ENCODE measurements at regions not wholly inside any gene's neighbourhood (a gene's known extent, or its start where the extent isn't known, plus 50 kb on each side); places are given as distances from the start of the nearest gene placed in this dataset.
"Not testable (repeated sequence)": the region's sequence is repeated elsewhere in the genome, so short reads cannot be mapped to it uniquely, and the experiment has no call there.

DNA sequence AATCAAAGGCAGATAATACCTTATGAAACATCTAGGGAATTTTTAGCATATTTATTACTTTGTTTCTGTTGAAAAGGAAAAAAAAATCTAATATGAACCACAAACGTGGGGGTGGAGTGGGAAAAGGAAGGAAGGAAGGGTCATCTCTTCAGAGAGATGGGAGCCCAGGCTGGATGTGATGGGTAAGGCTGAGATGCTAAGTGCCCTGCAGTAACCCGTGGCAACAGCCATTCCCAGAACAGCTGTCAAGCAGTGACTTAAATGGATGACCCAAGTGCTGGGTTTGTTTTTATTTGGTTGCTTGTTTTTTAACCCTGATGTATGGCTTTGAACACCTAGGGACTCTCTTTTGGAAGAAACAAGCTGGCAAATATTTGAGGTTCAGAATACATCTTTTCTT, 50.7 kb upstream of the KLF7 start:
- DNase-seq: no peak

DNA sequence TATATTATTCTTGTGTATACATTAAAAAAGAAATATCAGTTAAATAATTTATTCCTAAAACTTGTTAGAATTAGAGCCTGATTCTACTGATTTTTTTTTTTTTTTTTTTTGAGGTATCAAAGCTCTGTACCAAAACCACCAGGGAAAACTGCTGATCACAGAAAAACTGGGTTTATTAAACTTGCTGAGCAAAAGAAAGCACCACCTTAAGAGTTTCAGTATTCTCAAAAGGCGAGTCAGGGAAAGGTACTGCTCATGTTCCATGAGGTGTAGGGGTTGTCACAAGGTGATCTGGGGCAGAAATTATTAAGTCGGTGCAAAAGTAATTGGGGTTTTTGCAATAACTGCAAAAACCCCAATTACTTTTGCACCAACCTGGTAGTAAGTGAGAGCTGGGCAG, 51.7 kb upstream of the KLF7 start:
- no peak for DNase-seq

DNA sequence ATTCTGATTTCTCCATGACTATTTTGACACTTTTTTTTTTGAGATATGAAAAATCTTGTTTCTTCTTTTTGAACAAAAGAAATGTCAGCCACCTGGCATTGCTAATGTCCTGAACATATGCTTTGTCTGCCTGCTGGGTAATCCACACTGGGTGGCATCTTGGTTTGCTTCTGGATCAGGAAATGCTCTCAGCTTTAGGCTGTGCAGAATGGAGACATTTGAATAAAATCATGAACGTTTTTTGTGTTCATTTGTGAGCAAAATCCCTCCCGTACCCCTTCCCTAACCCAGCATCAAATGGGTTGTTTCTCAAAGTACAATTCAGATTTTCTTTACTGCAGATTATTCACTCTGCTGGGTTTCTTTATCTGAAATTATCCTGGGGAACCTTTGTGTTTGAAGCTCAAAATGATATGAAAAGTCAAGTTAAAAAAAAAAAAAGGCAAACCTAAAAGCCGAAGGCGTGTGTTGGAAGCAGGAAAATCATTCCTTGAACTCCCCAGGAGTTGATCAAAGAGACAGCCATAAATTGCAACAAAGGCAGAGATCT, 53.4 kb upstream of the KLF7 start:
- DNase-seq: no peak

DNA sequence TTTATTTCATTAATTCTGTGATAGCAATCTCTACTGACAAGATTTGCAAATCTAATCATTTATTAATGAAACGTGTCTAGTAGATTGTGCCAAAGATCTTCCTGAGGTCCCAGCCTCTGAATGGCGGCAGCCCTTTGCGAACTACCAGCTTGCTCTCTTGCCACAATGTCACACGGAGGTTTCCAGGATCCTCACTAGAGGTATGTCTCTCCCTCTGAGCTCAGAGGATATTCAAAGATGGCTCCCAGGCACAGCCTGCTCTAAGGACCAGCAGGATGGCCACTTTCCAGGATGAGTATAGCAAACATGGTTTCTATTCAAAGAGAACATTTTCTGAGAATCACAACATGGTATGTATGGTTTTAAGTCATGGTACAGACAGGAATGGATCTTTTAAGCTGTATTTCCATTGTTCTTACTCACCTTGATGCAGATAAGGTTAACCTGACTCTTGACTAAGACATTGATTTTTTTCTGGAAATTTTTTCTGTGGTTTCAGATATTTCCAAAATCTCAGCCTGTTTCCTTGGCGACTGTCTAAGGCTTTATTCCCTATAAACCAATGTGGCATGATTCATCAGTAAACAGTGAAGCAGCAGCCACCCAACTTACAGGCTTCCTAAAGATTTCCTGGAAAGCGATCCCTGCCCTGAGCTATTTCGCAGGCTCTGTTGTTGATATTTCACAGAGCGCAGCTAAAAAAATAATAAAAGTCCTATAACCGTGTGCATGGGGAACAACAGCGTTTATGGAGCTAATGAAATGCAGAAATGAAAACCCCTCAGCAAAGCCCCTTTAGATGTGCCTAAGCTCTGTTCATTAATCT, 54.1 kb upstream of the KLF7 start:
- DNase-seq: no peak

DNA sequence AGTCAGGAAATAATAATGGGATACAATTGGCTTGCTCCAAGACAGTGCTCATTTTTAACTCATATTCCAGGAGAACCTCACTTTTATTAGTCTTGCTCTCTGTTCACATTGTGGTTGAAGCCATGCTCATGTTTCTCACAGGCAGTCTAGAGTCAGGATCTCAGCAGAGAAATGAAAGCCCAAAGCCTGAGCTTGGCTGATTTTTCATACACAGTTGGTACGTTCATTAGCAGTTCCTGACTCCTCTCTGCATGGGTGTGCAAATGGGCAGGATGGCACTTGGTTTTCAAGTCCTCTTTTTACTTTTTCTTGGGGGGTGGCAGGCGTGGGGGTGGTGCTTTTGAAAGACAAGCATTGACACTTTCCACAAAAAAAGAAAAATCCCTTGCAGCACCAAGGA, 56.0 kb upstream of the KLF7 start:
- DNase-seq: no peak

DNA sequence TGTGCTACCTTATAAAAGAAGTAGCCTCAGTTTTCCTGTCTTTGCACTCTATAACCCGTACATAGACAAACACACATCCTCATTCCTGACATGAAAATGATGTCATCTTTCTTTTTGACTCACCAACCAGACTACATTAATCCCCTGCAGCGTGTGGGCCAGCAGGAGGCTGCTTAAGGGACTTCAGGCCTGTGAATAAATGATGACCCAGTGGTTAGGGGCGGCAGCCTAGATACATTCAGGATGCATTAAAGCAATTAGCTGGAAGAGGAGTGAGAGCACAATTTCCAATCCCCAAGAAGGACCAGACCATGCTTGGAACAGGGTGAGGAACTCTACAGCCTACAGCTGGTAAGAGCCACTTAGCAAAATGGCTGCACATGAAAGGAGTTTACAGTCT, 57.3 kb upstream of the KLF7 start:
- no peak for DNase-seq

DNA sequence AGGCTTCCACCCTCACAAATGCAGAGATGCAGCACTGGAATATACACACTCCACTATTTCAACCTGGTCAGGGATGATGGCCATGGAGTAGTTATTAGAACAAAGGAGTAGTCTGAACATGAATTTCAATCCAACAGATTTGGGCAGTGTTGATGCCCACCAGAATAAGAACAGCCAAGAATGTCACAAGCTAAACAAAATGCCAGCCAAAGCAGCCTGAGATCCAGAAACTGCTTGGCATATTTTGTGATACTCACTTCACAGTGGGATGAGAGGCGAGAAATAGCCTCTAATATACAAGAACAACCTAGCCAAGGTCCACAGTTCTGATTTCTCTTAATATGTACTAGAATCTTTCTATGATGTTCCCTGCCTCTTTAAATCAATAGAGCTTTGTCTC, 58.6 kb upstream of the KLF7 start:
- DNase-seq: no peak

DNA sequence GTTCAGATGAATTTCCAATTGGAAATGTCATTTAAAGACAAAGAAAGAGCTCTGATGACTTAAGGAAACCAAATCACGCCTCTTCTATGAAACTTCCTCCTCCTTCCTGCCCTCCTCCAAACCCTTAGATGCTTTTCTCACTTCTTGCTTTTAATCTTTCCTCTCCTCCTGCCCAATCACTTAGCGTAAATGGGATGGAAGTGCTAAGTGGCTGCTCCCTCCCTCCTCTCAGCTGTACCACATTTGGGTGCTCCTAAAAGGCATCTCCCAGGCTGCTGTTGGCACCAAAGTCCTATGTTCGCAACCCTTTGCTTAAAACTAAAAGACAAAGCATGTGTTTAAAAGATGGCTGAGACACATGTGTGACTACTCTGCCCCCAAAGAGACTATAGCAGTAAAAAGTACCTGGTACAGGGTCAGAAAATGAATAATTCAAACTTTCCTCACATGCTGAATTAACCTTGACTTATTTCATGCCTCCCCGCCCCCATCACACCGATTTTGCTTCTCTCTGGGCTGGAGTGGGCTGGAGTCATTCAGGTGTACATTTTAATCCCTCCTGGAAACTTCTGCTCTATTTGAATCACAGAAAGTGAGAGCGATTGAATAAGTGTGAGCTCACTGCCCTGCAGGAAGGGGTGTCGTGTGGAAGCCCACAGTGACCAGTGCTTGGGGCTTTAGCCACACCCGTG, 59.2 kb upstream of the KLF7 start:
- no peak for DNase-seq

DNA sequence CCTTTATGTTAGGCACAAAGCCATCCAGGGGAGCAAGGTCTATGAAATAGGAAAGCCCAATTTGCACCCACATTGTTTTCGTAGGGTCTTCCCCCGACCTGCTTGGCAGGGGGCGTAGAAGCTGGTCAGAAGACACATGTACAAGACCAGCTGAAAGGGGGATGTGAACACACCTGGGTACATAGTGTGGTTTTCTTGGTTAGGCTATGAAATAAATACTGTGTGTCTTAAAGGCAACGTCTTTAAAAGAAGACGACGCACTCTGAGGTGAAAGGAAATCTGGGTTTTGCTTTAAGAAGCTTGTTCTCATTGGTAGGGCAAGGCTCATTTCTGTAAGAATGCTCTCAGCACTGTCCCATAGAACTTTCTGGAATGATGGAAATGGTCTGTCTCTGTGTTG, 60.0 kb upstream of the KLF7 start:
- no peak for DNase-seq

DNA sequence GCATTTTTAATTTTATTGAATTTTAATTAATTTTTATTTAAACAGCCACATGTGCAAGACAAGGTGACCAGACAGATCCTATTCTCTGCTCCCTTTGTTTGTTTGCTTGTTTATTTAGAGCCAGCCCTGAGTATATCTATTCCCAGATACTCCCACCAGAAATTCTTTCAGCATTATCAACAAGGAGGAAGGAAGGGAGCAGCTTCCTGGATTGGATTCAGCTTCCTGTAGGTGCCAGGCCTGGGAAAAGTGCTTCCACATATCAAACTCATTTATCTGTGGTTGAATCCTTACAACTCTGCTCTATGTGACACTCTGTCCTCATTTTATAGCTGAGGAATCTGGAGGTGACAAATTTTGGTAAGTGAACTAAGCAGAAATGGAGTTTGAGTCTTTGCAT, 60.5 kb upstream of the KLF7 start:
- DNase-seq: no peak

DNA sequence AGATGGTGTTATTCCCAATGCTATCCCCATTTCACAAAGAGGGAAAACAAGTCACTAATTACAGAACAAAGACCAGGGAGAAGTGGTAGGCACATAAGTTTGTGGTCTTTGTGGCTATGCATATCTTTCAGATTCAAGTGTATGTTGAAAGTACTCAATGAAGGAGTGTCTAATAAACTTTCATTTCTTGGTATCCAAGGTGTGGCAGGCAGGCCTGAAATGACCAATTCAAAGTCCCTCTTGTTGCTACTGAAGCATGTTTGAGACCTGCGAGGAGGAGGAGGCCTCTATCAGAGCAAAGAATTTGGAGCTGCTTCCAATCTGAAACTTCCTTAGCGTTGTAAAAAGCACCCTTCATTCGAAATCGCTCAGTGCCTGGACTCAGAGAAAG, 60.9 kb upstream of the KLF7 start:
- DNase-seq: no peak

DNA sequence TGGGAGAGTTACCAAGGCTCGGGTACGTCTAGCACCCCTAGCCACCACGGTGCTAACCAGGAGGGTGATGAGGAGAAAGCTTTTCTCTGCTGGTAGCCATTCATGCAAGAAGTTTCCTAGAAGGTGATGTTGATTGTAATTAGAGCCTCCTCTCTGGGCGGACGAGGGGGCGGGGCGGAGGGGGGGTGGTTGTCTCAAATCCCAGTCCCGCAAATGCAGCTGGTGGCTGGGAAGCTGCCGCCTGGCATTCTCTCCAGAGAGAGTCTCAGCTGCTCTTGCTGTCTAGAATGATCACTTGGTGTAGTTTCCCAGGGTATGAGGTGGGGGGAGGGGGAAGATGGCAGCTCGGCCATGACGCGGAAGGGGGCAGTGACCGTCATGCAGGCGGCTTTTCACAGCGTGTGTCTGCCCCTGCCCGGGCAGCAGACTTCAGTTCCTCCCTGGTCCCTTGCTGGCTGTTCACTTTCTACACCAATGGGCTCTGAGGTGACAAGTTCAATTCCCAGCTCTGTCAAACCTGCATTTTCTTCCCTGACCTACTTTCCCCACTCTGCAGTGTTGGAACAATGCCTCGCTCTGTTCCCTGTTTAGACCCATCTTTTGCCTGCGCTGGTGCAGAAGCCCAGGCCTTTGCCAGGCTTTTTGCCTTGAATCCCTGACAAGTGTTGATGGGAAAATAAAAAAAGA, 61.5 kb upstream of the KLF7 start:
- no peak for DNase-seq

DNA sequence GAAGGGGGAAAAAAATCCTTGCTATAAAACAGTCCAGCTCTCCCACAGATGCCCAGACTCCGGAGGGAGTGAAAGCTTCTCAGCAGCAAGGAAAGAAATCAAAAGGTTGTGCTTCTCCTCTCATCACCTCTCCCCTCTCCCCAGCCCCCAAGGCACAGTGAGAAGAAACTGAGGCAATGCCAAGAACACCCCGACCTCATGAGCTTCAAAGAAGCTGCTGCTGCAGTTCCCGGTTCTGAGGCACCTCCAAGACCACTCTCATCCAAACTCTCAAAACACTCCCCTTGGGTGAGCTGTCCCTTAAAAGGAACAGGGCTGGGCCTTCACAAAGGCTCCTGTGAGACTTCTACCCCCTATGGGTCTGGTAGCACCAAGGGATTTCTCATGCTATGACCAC, 62.0 kb upstream of the KLF7 start:
- no peak for DNase-seq

DNA sequence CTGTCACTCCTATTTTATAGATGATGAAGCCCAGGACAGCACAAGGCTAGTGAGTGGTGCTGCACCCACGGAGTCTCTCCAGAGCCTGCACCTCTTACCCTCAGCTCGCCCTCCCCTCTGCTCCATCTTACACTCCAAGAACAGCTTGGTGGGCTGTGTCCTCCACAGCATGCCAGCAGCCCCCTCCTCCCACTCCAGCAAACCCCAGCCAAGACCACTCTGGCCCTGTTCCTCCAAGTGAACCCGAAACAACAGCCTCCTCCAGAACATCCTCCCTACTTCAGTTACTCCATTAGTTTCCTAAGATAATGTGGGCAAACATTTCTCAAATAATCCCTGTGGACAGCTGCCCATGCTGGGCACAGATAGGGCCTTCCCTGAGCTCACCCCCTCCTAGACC, 62.7 kb upstream of the KLF7 start:
- DNase-seq: no peak

DNA sequence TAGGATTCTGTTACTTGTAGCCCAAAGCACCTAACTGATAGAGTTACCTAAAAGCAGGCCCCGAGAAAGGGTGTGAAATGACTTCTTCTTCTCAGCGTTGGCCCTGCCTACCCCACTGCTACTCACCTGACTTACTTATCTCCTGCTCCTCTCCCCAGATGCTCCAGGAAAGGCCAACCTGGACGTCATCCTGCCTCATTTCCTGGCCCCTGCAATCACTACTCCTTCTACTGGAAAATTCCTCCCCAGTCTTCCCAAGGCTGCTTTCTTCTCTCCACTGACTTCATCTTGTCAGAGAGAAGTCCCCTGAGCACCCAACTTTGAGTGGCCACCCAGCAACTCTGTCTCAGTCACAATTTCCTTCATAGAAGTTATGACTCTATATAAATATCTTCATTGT, 63.4 kb upstream of the KLF7 start:
- DNase-seq: no peak

DNA sequence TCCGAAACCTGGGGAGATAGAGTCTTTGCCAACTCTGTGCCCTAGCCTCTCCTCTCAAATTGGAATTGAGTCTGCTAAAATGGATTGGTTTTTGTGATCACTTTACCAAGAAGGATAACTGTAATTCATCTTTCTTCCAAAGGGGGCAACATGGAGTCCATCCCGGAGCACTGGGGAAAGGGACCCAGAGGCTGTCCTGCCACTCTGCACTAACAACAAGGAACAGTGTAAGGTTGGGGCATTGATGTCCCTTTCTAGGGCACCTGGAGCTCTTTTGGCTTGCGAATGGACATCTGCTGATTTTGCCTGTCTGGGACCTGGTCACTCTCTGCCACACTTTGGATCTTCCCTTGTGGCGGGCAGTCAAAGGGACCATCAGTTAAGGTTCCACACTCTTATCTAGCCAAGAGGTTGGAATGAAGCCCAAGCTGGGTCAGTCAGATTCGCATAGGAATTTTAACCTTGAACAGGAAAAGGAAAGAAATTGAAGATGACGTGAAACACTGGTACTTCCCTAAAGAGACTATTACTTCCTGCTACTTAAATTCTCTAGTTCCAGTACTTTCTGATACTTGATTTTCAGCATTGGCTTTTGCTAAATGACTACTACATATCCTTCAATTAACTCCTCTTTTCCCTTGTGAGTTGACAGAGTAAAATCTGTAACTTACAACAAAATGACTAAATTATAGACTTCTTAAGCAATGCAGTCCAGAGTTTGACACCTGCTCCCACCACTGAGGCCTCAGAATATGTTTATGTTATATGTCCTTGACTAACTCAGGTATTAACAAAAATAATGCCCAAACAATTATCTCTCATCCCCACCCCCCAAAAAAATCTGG, 64.7 kb upstream of the KLF7 start:
- DNase-seq: no peak

DNA sequence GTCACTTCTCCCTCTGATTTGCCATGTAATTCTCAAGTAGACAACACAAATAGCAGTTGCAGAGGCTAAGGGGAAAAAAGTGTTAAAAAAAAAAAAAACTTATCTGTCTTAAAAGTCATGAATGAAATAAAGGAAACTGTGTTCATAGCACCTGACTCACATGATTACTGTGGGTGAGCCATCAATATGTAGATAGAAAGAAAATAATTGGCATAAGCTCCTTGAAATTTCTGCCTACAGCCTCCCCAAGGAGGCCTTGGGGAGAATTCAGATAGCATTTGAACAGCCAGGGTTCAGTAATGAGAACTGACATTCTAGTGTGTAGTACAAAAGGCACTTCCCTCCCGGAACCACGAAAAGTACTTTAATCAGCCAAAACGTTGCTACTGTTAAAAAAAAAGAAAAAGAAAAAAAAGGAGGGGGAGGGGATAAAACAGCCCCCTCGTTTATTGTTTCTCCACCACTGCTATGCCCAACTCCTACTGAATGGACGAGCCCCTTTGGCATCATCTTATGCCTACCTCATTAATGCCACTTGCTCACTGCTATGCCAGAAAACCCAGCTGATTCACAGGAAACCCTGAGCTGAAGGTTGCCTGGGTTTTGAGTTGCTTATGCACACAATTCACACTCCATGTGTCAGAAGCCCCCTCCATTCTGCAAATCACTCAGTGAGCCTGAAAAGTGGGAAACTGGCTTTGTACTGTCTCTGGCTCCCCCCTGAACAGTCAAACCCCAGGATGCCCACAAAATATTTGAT, 65.5 kb upstream of the KLF7 start:
- no peak for DNase-seq

DNA sequence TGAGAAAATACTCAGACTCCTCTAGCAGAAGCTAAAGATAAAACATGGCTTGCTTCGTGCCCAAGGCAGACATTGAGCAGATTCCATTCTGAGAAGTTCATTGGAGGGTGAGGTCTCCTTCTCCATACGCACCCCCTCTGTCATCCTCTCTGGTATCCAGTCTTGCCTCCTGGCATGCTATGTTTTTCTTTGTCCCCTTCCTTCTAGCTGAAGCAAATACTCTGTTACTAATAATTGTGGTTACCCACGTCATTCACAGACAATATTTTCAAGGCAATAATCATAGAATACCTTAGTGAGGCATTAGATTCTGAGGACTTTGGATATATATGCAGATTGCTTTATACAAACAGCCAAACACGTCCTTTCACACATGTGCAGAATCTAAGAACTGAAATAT, 66.2 kb upstream of the KLF7 start:
- DNase-seq: no peak

DNA sequence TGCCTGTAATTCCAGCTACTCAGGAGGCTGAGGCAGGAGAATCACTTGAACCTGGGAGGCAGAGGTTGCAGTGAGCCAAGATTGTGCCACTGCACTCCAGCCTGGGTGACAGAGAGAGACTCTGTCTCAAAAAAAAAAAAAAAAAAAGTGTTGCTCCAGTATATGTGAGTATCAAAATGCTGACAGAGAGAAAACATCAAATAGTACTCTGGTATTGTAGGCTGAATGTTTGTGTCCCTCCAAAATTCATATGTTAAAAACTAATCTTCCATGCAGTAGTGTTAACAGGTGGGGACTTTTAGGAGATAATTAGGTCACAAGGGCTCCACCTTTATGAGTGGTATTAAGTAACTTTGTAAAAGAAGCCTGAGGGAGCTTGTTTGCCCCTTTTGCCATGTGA, 67.4 kb upstream of the KLF7 start:
- DNase-seq: not testable (repeated sequence)

DNA sequence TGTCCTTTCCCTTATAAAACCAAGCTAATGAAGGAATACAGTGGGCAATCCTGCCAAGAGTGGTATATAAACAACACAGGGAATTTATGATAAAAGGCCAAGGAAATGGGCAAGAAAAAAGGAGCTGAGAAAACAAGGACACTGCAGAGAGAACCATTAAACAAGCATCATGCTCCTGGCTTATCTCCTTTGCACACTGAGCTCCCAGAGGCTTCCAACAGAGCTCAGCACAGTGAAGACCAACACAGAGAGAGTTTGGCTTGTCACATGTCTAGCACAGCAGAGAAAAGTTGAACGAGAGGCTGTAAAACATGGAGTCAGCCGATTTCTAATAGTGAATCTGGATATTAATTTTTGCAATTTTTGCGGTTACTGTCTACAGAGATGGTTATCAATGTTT, 68.0 kb upstream of the KLF7 start:
- no peak for DNase-seq

DNA sequence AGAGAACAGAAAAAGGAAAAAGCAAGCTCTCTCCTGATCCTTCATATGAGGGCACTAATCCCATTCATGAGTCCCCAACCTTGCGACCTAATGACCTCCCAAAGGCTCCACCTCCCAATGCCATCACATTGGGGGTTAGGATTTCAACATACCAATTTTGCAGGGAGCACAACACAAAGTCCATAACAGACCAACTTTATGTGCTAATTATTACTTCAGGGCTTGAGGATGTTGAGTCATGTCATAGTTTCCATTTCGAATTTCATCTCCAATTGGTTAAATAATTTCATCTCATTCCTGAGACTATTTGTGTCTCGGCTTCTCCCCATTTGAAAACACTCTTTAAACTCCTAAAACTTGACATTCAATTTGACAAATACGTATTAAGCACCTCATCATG, 69.9 kb upstream of the KLF7 start:
- DNase-seq: no peak

Measured in CD4-positive, alpha-beta T cell treated with Interferon alpha-2 for 1 hour (primary cell).